Ovary (tissue), 3 donors: ENCODE measurements at regions not wholly inside any gene's neighbourhood (a gene's known extent, or its start where the extent isn't known, plus 50 kb on each side); places are given as distances from the start of the nearest gene placed in this dataset.

Experiments used
- POLR2A ChIP-seq: fragments of 450-650 bp; IDR thresholded peaks from one replicate; pipeline ENCODE4 v1.6.1; 2017; ENCODE audit warnings: antibody characterized with exemption, mild to moderate bottlenecking, moderate library complexity
- TF ChIP-seq, protein P1 (sequence below), 3 donors: fragments of 450-650 bp in 2 of 3; fragments of 200-600 bp in 1 of 3; IDR thresholded peaks; one replicate each; pipeline versions ENCODE4 v1.5.1 to v1.8.0; 2016 to 2022; ENCODE audit warnings: antibody characterized with exemption in 3 of 3, mild to moderate bottlenecking in 1 of 3
- donor health status: DM: no; HTN: no; CAD: no.

DNA sequence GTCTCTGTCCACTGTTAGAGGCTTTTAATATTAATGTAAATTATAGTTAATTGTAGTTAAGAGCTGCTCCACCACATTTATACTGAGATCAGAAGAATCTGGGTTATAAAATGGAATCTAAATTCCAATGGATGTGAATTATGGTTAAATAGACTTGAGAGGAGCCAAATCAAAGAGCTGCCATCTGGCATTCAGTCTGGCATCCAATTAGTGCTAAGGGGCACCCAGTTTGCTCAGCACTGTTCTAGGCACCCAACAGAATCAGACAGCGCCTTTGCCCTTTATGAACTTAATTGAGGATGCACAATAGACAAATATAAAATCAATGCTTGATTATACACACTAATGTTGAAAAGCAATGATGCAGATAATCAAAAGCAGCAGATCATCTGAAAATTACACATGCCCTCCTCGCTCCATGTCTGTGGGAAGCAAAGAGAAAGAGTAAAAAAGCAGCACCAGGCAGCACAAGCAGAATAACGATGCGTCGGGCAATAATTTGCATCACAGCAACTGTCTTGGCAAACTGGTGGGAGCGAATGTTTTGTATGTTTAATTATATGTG is 310.1 kb downstream of the BRINP2 start:
- TF ChIP-seq, protein P1, sequence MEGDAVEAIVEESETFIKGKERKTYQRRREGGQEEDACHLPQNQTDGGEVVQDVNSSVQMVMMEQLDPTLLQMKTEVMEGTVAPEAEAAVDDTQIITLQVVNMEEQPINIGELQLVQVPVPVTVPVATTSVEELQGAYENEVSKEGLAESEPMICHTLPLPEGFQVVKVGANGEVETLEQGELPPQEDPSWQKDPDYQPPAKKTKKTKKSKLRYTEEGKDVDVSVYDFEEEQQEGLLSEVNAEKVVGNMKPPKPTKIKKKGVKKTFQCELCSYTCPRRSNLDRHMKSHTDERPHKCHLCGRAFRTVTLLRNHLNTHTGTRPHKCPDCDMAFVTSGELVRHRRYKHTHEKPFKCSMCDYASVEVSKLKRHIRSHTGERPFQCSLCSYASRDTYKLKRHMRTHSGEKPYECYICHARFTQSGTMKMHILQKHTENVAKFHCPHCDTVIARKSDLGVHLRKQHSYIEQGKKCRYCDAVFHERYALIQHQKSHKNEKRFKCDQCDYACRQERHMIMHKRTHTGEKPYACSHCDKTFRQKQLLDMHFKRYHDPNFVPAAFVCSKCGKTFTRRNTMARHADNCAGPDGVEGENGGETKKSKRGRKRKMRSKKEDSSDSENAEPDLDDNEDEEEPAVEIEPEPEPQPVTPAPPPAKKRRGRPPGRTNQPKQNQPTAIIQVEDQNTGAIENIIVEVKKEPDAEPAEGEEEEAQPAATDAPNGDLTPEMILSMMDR (IDR thresholded peaks at IDR 0.05): no peak
- no peak for TF ChIP-seq POLR2A
